Large intestine (tissue), 3 donors: ENCODE measurements at regions not wholly inside any gene's neighbourhood (a gene's known extent, or its start where the extent isn't known, plus 50 kb on each side); places are given as distances from the start of the nearest gene placed in this dataset.
A peak's percentile ranks its signal among the peaks of the same experiment; 100 is the strongest.
"Not testable (repeated sequence)": the region's sequence is repeated elsewhere in the genome, so short reads cannot be mapped to it uniquely, and the experiment has no call there.

ENCODE experiments used
- DNase-seq, 2 donors: peaks; one replicate each; pipeline versions ENCODE4 v3.0.0 to v3.0.0-alpha.2; 2013
- H3K27ac ChIP-seq: one replicate; pipeline ENCODE4 v1.5.1; 2013; ENCODE audit warnings: low read length
- H3K27me3 ChIP-seq: 2 replicates; pipeline ENCODE4 v1.6.1; 2013; ENCODE audit warnings: low read length; ENCODE audit not compliant: control insufficient read depth, insufficient read depth
- H3K36me3 ChIP-seq: 2 replicates; pipeline ENCODE4 v1.6.1; 2013; ENCODE audit warnings: low read length; ENCODE audit not compliant: control insufficient read depth, insufficient read depth
- H3K4me1 ChIP-seq: one replicate; pipeline ENCODE4 v1.6.1; 2013; ENCODE audit warnings: low read length; ENCODE audit not compliant: control insufficient read depth, insufficient read depth
- H3K4me3 ChIP-seq: one replicate; pipeline ENCODE4 v1.5.1; 2013; ENCODE audit warnings: low read length
- H3K9me3 ChIP-seq: one replicate; pipeline ENCODE4 v1.6.1; 2013; ENCODE audit warnings: mild to moderate bottlenecking, low read depth, low read length, moderate library complexity; ENCODE audit not compliant: control insufficient read depth
- WGBS: methylation state at CpG from one replicate; pipeline ENCODE4 v1.1.5; 2013; ENCODE audit warnings: low lambda C conversion rate; ENCODE audit not compliant: insufficient coverage; 5-methylcytosine and 5-hydroxymethylcytosine counted together

GRCh38 chr4:27119239-27119638 lies 258.6 kb downstream of the STIM2 start:
- Histone ChIP-seq H3K27ac (no peak overlapping the region), H3K4me3 (no peak overlapping the region), H3K36me3 (no peaks in the 10 kb centered on the region), H3K27me3 (no peaks in the 10 kb centered on the region), H3K4me1 (peaks cover 16% of the 10 kb centered on the region), H3K9me3 (no peaks in the 10 kb centered on the region)
- no CpG with 5 or more reads among the region's 5 CpGs for WGBS
- no peak for DNase-seq

- Histone ChIP-seq H3K27me3 (no peaks in the 10 kb centered on the region), H3K9me3 (no peaks in the 10 kb centered on the region), H3K27ac (no peak overlapping the region), H3K4me3 (no peak overlapping the region), H3K4me1 (peaks cover 16% of the 10 kb centered on the region), H3K36me3 (no peaks in the 10 kb centered on the region)
- no peak for DNase-seq
- no CpG with 5 or more reads among the region's 5 CpGs for WGBS
These were observed 261.2 kb downstream of the STIM2 start for GRCh38 chr4:27121830-27122229.

- no peaks in the 10 kb centered on the region for H3K9me3 ChIP-seq
- peaks cover 16% of the 10 kb centered on the region for H3K4me1 ChIP-seq
- no peak overlapping the region for H3K4me3 ChIP-seq
- no CpG with 5 or more reads among the region's 3 CpGs for WGBS
- DNase-seq = peak; percentile 61 to 82
- H3K27me3 ChIP-seq = no peaks in the 10 kb centered on the region
- H3K36me3 ChIP-seq = no peaks in the 10 kb centered on the region
- peak overlapping the region; percentile 72 for H3K27ac ChIP-seq
These were observed 262.6 kb downstream of the STIM2 start for GRCh38 chr4:27123123-27123768.

DNA sequence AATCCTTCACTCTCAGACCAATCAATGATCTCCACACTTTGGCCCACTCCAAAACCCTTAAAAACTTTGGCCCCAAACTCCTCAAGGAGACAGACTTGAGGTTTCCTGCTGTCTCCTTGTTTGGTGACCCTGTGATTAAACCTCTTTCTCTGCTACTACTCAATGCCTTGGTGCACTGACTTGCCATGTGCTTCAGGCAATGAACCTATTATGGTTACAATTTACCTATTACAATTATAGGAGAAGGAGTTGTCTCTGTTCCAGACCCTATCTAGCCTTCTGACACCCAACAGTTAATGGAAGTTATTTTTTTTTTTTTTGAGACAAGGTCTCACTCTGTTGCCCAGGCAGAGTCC lies 263.1 kb downstream of the STIM2 start:
- H3K36me3 ChIP-seq = no peaks in the 10 kb centered on the region
- no peak for DNase-seq
- no peaks in the 10 kb centered on the region for H3K27me3 ChIP-seq
- no peaks in the 10 kb centered on the region for H3K9me3 ChIP-seq
- H3K4me1 ChIP-seq = peaks cover 16% of the 10 kb centered on the region
- peak overlapping the region; percentile 72 for H3K27ac ChIP-seq
- no peak overlapping the region for H3K4me3 ChIP-seq

DNA sequence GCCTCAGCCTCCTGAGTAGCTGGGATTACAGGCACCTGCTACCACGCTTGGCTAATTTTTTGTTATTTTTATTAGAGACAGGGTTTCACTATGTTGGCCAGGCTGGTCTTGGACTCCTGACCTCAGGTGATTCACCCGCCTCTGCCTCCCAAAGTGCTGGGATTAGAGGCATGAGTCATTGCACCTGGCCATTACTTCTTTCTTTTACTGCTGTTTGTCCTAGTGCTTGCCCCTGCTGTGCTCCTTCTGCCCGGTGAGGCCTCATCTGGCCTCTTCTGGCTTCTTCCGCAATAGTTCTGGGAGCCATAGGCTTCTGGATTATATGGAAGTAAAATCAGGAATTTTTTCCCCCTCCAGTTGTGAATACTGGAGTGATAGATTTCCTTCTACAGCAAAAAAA lies 266.3 kb downstream of the STIM2 start:
- not testable (repeated sequence) for H3K9me3 ChIP-seq, H3K27me3 ChIP-seq, H3K4me3 ChIP-seq, H3K27ac ChIP-seq, H3K36me3 ChIP-seq
- DNase-seq = peak; percentile 45 to 62
- peaks cover 16% of the 10 kb centered on the region for H3K4me1 ChIP-seq
- WGBS = no CpG with 5 or more reads among the region's 4 CpGs

DNA sequence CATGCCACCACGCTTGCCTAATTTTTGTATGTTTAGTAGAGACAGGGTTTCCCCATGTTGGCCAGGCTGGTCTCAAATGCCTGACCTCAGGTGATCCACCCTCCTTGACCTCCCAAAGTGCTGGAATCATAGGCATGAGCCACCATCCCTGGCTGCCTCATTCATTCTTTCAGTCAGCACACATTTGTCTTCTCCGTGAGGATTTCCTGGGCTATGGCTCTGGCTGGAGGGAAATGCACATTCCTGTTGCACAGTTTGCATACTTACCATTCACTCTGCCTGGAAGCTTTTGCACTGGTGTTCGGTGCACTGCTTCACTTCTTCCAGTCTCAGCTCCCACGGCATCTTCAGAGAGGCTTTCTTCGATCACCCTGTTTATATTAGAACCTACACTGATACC lies 267.8 kb downstream of the STIM2 start:
- no peak overlapping the region for H3K27ac ChIP-seq
- H3K4me1 ChIP-seq = peaks cover 6% of the 10 kb centered on the region
- WGBS = 82% methylated on average over 2 of the region's 5 CpGs
- H3K27me3 ChIP-seq = no peaks in the 10 kb centered on the region
- H3K4me3 ChIP-seq = no peak overlapping the region
- H3K9me3 ChIP-seq = no peaks in the 10 kb centered on the region
- DNase-seq = no peak
- no peaks in the 10 kb centered on the region for H3K36me3 ChIP-seq

DNA sequence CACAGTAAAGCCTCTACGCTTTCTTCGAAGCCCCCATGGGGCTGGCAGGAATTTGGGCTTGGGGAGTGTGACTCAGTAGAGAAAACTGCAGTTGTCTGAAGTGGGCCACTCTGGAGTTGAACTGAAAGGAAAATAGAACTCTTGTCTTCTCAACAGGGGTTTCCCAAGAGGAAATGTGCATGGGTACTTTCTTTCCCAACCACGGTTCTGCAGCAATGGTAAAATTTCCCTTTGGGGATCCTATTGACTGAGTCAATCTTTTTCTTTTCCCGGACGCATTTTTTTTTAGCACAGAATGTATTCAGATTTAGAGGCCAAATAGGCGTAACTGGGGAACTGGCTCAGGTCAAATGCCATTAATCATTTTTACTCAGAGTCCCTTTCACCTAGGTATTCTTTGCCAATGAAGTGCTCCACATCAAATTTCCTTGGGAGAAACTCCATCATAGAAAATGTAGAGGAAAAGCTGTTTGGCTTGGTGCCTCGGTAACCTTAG lies 269.3 kb downstream of the STIM2 start:
- Histone ChIP-seq H3K36me3 (no peaks in the 10 kb centered on the region), H3K27ac (no peak overlapping the region), H3K4me3 (no peak overlapping the region), H3K4me1 (no peaks in the 10 kb centered on the region), H3K9me3 (no peaks in the 10 kb centered on the region), H3K27me3 (no peaks in the 10 kb centered on the region)
- 93% methylated on average over 2 of the region's 7 CpGs for WGBS
- no peak for DNase-seq

GRCh38 chr4:27132497-27132896 lies 271.9 kb downstream of the STIM2 start:
- Histone ChIP-seq H3K27ac (no peak overlapping the region), H3K4me1 (no peaks in the 10 kb centered on the region), H3K36me3 (no peaks in the 10 kb centered on the region), H3K9me3 (no peaks in the 10 kb centered on the region), H3K4me3 (no peak overlapping the region), H3K27me3 (no peaks in the 10 kb centered on the region)
- WGBS = 100% methylated on average over 1 of the region's 1 CpG
- DNase-seq = no peak

DNA sequence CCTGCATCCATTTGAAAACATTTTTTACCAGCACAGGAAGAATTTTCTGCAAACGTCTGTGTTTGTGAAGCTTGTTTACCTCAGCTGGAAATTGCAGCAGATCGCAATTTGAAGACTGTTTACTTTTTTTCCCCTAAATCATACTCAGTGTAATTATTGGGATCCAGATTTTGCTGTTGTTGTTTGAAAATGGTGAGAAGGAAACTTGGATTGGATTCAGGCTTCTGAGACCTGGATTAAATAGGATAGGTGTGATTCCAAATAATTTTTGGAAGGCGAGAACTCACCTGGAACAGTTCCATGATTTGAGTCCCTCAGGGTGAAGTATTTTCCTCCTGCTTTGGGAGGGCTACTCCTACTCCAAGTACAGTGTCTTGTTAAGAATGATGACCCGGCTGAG lies 279.8 kb downstream of the STIM2 start:
- Histone ChIP-seq H3K27me3 (no peaks in the 10 kb centered on the region), H3K4me3 (no peak overlapping the region), H3K36me3 (no peaks in the 10 kb centered on the region), H3K27ac (no peak overlapping the region), H3K9me3 (no peaks in the 10 kb centered on the region), H3K4me1 (no peaks in the 10 kb centered on the region)
- no CpG with 5 or more reads among the region's 4 CpGs for WGBS
- DNase-seq = no peak

GRCh38 chr4:27141530-27141929 lies 280.9 kb downstream of the STIM2 start:
- no peak for DNase-seq
- Histone ChIP-seq H3K4me3 (no peak overlapping the region), H3K27me3 (no peaks in the 10 kb centered on the region), H3K36me3 (no peaks in the 10 kb centered on the region), H3K4me1 (no peaks in the 10 kb centered on the region), H3K9me3 (no peaks in the 10 kb centered on the region), H3K27ac (no peak overlapping the region)
- 86% methylated on average over 2 of the region's 6 CpGs for WGBS

- WGBS = 90% methylated on average over 2 of the region's 2 CpGs
These were observed 282.2 kb downstream of the STIM2 start for GRCh38 chr4:27142841-27143240.

More at GRCh38 chr4:27142841-27143240, 282.2 kb downstream of the STIM2 start:
- DNase-seq = no peak
- Histone ChIP-seq H3K4me1 (no peaks in the 10 kb centered on the region), H3K27ac (no peak overlapping the region), H3K36me3 (no peaks in the 10 kb centered on the region), H3K4me3 (no peak overlapping the region), H3K27me3 (no peaks in the 10 kb centered on the region), H3K9me3 (no peaks in the 10 kb centered on the region)
